Stimulated activated CD8-positive, alpha-beta memory T cell treated with anti-CD3 and anti-CD28 coated beads, Interleukin-2, amount 100 ng/mL, for 48 hours (primary cell): ENCODE measurements at regions not wholly inside any gene's neighbourhood (a gene's known extent, or its start where the extent isn't known, plus 50 kb on each side); places are given as distances from the start of the nearest gene placed in this dataset.

Experiments used
- DNase-seq, 2 donors: peaks; one replicate each; pipeline ENCODE4 v3.0.0-alpha.2; 2020; ENCODE audit warnings: low read depth in 2 of 2

- no peak for DNase-seq
Measured at GRCh38 chr3:107313711-107314110, 63.5 kb upstream of the CCDC54 start.

- no peak for DNase-seq
Measured at GRCh38 chr3:107315141-107315540, 62.1 kb upstream of the CCDC54 start.

- no peak for DNase-seq
Measured at GRCh38 chr3:107323723-107324122, 53.5 kb upstream of the CCDC54 start.

GRCh38 chr3:107325446-107325845 lies 51.8 kb upstream of the CCDC54 start:
- DNase-seq: no peak
